ENCODE measurements at regions not wholly inside any gene's neighbourhood (a gene's known extent, or its start where the extent isn't known, plus 50 kb on each side); places are given as distances from the start of the nearest gene placed in this dataset.

DNA sequence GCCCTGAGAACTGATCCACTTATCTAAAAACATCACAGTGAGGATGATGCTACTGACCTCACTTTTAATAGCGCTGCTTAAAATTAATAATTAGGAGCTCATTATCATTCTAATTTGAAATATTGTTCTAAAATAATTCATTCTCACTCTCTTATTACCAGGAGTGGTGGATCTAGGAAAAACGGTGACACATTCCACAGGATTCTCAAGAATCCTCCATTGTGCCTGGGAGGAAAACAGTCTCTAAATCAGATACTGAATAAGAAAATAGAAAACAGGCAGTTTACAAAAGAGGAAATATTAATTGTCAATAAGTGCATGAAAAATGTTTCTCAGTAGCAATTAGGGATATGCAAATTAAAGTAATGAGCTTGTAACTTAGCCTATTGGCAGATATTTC lies 187.4 kb downstream of the TENT5A start:
- H2AFZ ChIP-seq (ENCODE audit: low read depth, low read length) = no peak overlapping the region
- no peak overlapping the region for H3K4me2 ChIP-seq (ENCODE audit: low read length)
- H3K27ac ChIP-seq (ENCODE audit: low read length) = no peak overlapping the region
- peaks cover 10% of the 10 kb centered on the region for H3K4me1 ChIP-seq (ENCODE audit: low read length)
- no peaks in the 10 kb centered on the region for H3K27me3 ChIP-seq (ENCODE audit: low read depth, low read length)
- no peaks in the 10 kb centered on the region for H3K36me3 ChIP-seq (replicated peaks; ENCODE audit: low read depth, low read length)
- TF ChIP-seq EZH2phosphoT487 (IDR thresholded peaks at IDR 0.05; ENCODE audit: low read depth) = no peak
- TF ChIP-seq, protein P1, sequence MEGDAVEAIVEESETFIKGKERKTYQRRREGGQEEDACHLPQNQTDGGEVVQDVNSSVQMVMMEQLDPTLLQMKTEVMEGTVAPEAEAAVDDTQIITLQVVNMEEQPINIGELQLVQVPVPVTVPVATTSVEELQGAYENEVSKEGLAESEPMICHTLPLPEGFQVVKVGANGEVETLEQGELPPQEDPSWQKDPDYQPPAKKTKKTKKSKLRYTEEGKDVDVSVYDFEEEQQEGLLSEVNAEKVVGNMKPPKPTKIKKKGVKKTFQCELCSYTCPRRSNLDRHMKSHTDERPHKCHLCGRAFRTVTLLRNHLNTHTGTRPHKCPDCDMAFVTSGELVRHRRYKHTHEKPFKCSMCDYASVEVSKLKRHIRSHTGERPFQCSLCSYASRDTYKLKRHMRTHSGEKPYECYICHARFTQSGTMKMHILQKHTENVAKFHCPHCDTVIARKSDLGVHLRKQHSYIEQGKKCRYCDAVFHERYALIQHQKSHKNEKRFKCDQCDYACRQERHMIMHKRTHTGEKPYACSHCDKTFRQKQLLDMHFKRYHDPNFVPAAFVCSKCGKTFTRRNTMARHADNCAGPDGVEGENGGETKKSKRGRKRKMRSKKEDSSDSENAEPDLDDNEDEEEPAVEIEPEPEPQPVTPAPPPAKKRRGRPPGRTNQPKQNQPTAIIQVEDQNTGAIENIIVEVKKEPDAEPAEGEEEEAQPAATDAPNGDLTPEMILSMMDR (IDR thresholded peaks at IDR 0.05; ENCODE audit: low read depth, low read length) = no peak
- no peak overlapping the region for H3K4me3 ChIP-seq (ENCODE audit: low read length)
- H3K9ac ChIP-seq (ENCODE audit: low read length) = no peak overlapping the region
- no peaks in the 10 kb centered on the region for H4K20me1 ChIP-seq (ENCODE audit: insufficient read depth, low read length)
- H3K79me2 ChIP-seq (ENCODE audit: low read length) = no peaks in the 10 kb centered on the region
- H3K9me3 ChIP-seq (ENCODE audit: insufficient read depth, low read length) = no peaks in the 10 kb centered on the region

DNA sequence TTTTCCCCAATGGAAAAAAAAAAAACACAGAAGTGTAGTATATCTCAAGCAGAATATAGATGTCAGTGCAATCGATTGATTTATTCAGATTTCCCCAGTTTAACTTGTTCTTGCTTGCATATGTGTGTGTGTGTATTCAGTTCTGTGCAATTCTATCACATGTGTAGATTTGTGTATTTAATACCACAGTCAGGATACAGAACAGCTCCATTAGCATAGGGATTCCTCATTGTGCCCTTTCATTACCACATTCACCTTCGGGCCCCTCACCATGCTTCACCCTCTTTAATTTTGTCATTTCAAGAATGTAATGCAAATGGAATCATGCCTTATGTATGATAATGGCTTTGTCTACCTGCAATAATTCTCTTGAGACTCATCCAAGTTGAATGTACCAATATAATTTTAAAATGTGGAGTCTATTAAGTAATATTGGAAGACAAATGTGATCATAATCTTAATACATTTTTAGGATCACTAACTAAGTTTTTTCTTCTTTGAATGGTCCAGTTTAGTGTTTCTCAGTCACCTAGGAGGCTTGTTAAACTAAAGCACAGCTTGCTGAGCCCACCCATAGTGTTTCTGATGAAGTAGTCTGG lies 187.9 kb downstream of the TENT5A start:
- no peaks in the 10 kb centered on the region for H3K27me3 ChIP-seq (ENCODE audit: low read depth, low read length)
- H3K4me1 ChIP-seq (ENCODE audit: low read length) = peaks cover 10% of the 10 kb centered on the region
- no peaks in the 10 kb centered on the region for H3K79me2 ChIP-seq (ENCODE audit: low read length)
- H3K4me2 ChIP-seq (ENCODE audit: low read length) = no peak overlapping the region
- H3K9ac ChIP-seq (ENCODE audit: low read length) = no peak overlapping the region
- no peak overlapping the region for H3K27ac ChIP-seq (ENCODE audit: low read length)
- H2AFZ ChIP-seq (ENCODE audit: low read depth, low read length) = no peak overlapping the region
- H4K20me1 ChIP-seq (ENCODE audit: insufficient read depth, low read length) = no peaks in the 10 kb centered on the region
- no peaks in the 10 kb centered on the region for H3K36me3 ChIP-seq (replicated peaks; ENCODE audit: low read depth, low read length)
- TF ChIP-seq EZH2phosphoT487 (IDR thresholded peaks at IDR 0.05; ENCODE audit: low read depth) = no peak
- TF ChIP-seq, protein P1 (IDR thresholded peaks at IDR 0.05; ENCODE audit: low read depth, low read length) = no peak
- no peaks in the 10 kb centered on the region for H3K9me3 ChIP-seq (ENCODE audit: insufficient read depth, low read length)
- no peak overlapping the region for H3K4me3 ChIP-seq (ENCODE audit: low read length)

DNA sequence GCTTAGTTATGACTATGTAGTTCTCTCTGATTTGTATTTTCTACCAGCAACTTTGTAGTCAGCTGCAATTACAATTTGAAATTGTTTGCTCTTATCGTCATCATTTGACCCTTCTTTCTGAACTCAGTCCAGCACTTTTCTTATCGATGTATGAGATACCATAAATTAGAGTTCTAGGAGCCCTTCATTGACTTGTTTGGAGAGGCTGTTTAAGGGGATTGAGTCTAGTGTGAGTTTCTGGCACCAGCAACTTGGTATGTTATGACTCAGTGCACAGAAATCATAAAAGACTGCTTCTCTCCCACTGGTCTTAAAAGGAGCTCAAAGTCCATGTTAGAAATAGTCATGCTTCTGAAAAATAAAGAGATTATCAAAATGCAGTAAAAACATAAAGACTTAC lies 190.3 kb downstream of the TENT5A start:
- Histone ChIP-seq H3K4me1 (ENCODE audit: low read length) (peaks cover 10% of the 10 kb centered on the region), H3K4me3 (ENCODE audit: low read length) (no peak overlapping the region), H3K9ac (ENCODE audit: low read length) (no peak overlapping the region), H3K36me3 (replicated peaks; ENCODE audit: low read depth, low read length) (no peaks in the 10 kb centered on the region), H3K79me2 (ENCODE audit: low read length) (no peaks in the 10 kb centered on the region), H3K4me2 (ENCODE audit: low read length) (no peak overlapping the region; the same call in 1 of the 2 replicates), H3K27me3 (ENCODE audit: low read depth, low read length) (no peaks in the 10 kb centered on the region), H3K27ac (ENCODE audit: low read length) (no peak overlapping the region), H3K9me3 (ENCODE audit: insufficient read depth, low read length) (no peaks in the 10 kb centered on the region), H2AFZ (ENCODE audit: low read depth, low read length) (no peak overlapping the region), H4K20me1 (ENCODE audit: insufficient read depth, low read length) (no peaks in the 10 kb centered on the region)
- TF ChIP-seq, protein P1 (IDR thresholded peaks at IDR 0.05; ENCODE audit: low read depth, low read length) = no peak
- no peak for TF ChIP-seq EZH2phosphoT487 (IDR thresholded peaks at IDR 0.05; ENCODE audit: low read depth)

DNA sequence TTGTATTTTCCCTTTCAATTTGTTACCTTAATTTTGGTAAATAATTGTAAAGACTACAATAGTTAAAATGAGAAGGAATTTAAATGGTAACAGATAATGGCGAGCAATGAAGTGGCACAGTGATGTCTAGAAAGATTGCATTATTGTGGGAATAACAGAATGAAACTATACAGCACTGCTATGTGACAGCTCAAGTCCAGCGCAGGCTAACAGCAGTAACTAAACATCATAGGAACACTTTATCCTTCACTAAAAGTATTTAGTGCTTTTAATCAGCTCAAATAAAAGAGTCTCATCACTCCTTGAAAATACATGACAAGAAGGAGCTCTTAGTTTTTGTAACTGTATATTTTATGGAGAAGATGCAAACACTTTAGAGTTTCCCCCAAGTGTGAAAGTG lies 190.8 kb downstream of the TENT5A start:
- no peak overlapping the region for H2AFZ ChIP-seq (ENCODE audit: low read depth, low read length)
- H3K4me3 ChIP-seq (ENCODE audit: low read length) = no peak overlapping the region
- TF ChIP-seq, protein P1 (IDR thresholded peaks at IDR 0.05; ENCODE audit: low read depth, low read length) = no peak
- TF ChIP-seq EZH2phosphoT487 (IDR thresholded peaks at IDR 0.05; ENCODE audit: low read depth) = no peak
- no peak overlapping the region; the same call in 1 of the 2 replicates for H3K4me2 ChIP-seq (ENCODE audit: low read length)
- H3K9ac ChIP-seq (ENCODE audit: low read length) = no peak overlapping the region
- no peaks in the 10 kb centered on the region for H3K36me3 ChIP-seq (replicated peaks; ENCODE audit: low read depth, low read length)
- no peaks in the 10 kb centered on the region for H4K20me1 ChIP-seq (ENCODE audit: insufficient read depth, low read length)
- H3K27me3 ChIP-seq (ENCODE audit: low read depth, low read length) = no peaks in the 10 kb centered on the region
- peaks cover 10% of the 10 kb centered on the region for H3K4me1 ChIP-seq (ENCODE audit: low read length)
- no peaks in the 10 kb centered on the region for H3K79me2 ChIP-seq (ENCODE audit: low read length)
- no peak overlapping the region for H3K27ac ChIP-seq (ENCODE audit: low read length)
- no peaks in the 10 kb centered on the region for H3K9me3 ChIP-seq (ENCODE audit: insufficient read depth, low read length)
